Colonic mucosa (tissue), 4 donors: ENCODE measurements at regions not wholly inside any gene's neighbourhood (a gene's known extent, or its start where the extent isn't known, plus 50 kb on each side); places are given as distances from the start of the nearest gene placed in this dataset.

ENCODE experiments used
- DNase-seq: peaks from one replicate; pipeline ENCODE4 v3.0.0-alpha.2; 2020
- H3K27ac ChIP-seq: fragments of 200-600 bp; one replicate; pipeline ENCODE4 v1.8.0; 2021
- H3K27me3 ChIP-seq: fragments of 200-600 bp; one replicate; pipeline ENCODE4 v1.8.0; 2021
- H3K36me3 ChIP-seq: fragments of 200-600 bp; one replicate; pipeline ENCODE4 v1.8.0; 2021
- H3K4me1 ChIP-seq: fragments of 200-600 bp; one replicate; pipeline ENCODE4 v1.8.0; 2021; ENCODE audit warnings: mild to moderate bottlenecking
- H3K4me3 ChIP-seq: fragments of 200-600 bp; one replicate; pipeline ENCODE4 v1.8.0; 2021
- H3K9ac ChIP-seq, 2 donors: one replicate each; pipeline ENCODE4 v1.7.0; 2013; ENCODE audit warnings: control low read depth in 2 of 2, low read depth in 2 of 2, low read length in 2 of 2
- H3K9me3 ChIP-seq: fragments of 200-600 bp; one replicate; pipeline ENCODE4 v1.8.0; 2021
- intact Hi-C: fragments of 100-400 bp; cut with DNase I; formaldehyde crosslinking; loops from one replicate; pipeline ENCODE4 v1.14.1; 2022
- TF ChIP-seq, protein P1 (sequence below): fragments of 200-600 bp; IDR thresholded peaks from one replicate; pipeline ENCODE4 v1.8.0; 2022; ENCODE audit warnings: antibody characterized with exemption, mild to moderate bottlenecking
- donor health status: healthy.
- donor health status: DM: no; HTN: no; CAD: no.
- donor health status: DM: no; HTN: no; CAD: no.

DNA sequence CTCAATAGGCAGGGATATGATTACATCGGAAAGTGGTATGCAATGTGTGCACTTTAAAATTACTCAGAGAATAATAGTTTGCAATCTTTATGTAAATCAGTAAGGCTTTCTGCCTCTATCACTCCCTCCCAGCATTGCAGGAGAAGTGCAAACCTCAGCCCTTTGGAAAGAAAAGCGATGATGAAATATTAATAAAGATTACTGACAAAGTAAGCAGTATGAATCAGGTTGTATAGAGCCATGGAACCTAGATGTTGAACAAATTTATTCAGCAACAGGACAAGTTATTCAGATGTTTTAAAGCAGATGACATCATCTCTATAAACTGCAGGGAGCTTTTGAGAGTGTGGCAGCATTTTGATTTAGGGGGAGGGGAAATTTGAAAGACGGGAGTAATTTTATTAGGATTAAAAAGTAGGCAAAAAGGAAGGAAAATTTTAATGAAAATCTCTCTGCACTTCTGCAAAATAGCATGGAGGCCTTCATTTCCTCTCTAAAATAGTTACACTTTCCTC lies 631.7 kb upstream of the GRIA3 start:
- no peak overlapping the region for H3K9ac ChIP-seq
- no peaks in the 10 kb centered on the region for H3K4me1 ChIP-seq
- no peak overlapping the region for H3K4me3 ChIP-seq
- no peak overlapping the region for H3K27ac ChIP-seq
- no peak for DNase-seq
- H3K36me3 ChIP-seq: no peaks in the 10 kb centered on the region
- no peaks in the 10 kb centered on the region for H3K27me3 ChIP-seq
- TF ChIP-seq, protein P1, sequence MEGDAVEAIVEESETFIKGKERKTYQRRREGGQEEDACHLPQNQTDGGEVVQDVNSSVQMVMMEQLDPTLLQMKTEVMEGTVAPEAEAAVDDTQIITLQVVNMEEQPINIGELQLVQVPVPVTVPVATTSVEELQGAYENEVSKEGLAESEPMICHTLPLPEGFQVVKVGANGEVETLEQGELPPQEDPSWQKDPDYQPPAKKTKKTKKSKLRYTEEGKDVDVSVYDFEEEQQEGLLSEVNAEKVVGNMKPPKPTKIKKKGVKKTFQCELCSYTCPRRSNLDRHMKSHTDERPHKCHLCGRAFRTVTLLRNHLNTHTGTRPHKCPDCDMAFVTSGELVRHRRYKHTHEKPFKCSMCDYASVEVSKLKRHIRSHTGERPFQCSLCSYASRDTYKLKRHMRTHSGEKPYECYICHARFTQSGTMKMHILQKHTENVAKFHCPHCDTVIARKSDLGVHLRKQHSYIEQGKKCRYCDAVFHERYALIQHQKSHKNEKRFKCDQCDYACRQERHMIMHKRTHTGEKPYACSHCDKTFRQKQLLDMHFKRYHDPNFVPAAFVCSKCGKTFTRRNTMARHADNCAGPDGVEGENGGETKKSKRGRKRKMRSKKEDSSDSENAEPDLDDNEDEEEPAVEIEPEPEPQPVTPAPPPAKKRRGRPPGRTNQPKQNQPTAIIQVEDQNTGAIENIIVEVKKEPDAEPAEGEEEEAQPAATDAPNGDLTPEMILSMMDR: no peak
- no peaks in the 10 kb centered on the region for H3K9me3 ChIP-seq
- intact Hi-C loops: no loop called here

DNA sequence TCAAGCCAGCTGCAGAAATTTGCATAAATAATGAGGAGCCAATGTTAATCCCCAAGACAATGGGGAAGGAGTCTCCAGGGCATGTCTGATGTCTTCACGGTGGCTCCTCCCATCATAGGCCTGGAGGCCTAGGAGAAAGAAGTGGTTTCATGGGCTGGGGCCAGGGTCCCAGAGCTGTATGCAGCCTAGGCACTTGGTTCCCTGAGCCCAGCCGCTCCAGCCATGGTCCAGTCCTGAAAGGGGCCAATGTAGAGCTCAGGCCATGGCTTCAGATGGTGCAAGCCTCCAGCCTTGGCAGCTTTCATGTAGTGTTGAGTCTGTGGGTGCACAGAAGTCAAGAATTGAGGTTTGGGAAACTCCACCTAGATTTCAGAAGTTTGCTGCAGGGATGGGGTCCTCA lies 628.2 kb upstream of the GRIA3 start:
- H3K4me3 ChIP-seq: no peak overlapping the region
- H3K27me3 ChIP-seq: no peaks in the 10 kb centered on the region
- no peaks in the 10 kb centered on the region for H3K4me1 ChIP-seq
- H3K27ac ChIP-seq: no peak overlapping the region
- TF ChIP-seq, protein P1: no peak
- no peak for DNase-seq
- intact Hi-C loops: no loop called here
- no peaks in the 10 kb centered on the region for H3K9me3 ChIP-seq
- H3K9ac ChIP-seq: no peak overlapping the region
- H3K36me3 ChIP-seq: no peaks in the 10 kb centered on the region

DNA sequence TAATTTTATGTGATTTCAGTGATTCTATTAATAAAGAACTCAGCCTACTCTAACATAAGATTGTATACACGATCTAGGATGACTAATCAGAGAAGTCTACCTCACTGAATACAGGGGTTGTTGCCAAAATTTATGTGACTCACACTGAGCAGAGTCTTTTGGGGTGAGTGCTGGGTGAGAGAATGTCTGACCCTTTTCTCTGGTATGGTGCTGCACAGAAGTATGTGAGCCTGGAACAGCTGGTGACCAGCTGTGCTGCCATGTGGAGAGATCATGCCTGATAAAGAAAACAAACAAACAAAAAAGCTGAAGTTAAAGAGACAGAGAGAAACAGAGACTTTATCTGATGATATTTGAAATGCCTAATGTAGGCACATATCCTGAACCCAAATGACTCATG lies 618.1 kb upstream of the GRIA3 start:
- no peaks in the 10 kb centered on the region for H3K4me1 ChIP-seq
- H3K27me3 ChIP-seq: no peaks in the 10 kb centered on the region
- no peak overlapping the region for H3K4me3 ChIP-seq
- intact Hi-C loops: no loop called here
- no peak for DNase-seq
- H3K36me3 ChIP-seq: no peaks in the 10 kb centered on the region
- H3K9me3 ChIP-seq: no peaks in the 10 kb centered on the region
- TF ChIP-seq, protein P1: no peak
- H3K9ac ChIP-seq: no peak overlapping the region
- no peak overlapping the region for H3K27ac ChIP-seq

DNA sequence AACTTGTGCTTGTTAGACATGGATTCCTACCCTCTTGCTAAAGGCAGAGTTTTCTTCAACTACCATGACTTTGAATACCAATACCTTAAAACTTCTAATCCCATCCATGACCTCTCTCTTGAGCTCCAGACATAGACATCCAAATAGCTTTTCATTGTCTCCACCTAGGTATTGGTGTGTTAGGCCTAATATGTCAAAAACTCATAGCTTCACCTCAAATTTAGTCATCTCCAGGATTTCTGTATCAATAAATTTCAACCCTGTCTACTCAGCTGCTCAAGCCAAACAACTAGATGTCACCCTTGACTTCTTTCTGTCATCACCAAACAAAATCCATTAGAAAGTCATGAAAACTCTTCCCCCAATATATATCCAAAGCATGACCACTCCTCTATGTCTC lies 617.7 kb upstream of the GRIA3 start:
- TF ChIP-seq, protein P1: no peak
- no peak for DNase-seq
- no peak overlapping the region for H3K4me3 ChIP-seq
- no peak overlapping the region for H3K9ac ChIP-seq
- intact Hi-C loops: no loop called here
- H3K36me3 ChIP-seq: no peaks in the 10 kb centered on the region
- H3K27me3 ChIP-seq: no peaks in the 10 kb centered on the region
- H3K4me1 ChIP-seq: no peaks in the 10 kb centered on the region
- H3K9me3 ChIP-seq: no peaks in the 10 kb centered on the region
- no peak overlapping the region for H3K27ac ChIP-seq

DNA sequence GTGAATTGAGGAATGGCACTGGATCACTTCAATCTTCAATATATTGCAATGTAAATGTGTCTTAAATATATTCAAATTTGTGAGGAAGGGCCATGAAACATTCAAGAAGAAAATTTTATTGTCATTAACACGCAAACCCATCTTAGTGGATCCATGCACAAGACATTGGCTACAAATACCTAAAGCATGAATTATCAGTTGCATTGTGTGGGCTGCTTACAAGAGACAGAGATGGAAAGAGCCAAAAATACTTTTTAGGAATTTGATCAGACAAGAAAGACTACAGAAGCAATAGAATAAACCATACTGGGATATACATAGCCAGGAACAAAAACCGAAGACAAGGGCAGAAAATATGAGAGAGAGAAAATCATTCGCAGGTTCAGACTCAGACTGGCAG lies 616.2 kb upstream of the GRIA3 start:
- TF ChIP-seq, protein P1: no peak
- H3K9me3 ChIP-seq: no peaks in the 10 kb centered on the region

DNA sequence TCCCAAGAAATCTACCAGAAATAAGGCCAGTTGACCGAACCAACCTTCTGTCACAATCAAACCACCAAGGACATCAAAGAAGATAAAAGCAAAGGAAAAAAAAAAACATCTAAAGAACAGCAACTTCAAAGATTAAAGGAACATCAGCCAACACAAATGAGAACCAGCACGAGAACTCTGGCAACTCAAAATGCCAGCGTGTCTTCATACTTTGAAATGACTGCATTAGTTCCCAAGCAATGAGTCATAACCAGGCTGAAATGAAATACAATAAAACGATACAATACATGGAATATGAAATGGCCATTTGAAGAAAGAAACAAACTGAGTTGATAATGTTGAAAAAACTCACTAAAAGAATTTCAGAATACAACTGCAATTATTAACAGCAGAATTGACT lies 611.6 kb upstream of the GRIA3 start:
- no peak for DNase-seq
- H3K36me3 ChIP-seq: no peaks in the 10 kb centered on the region
- no peak overlapping the region for H3K4me3 ChIP-seq
- no peak overlapping the region for H3K27ac ChIP-seq
- H3K4me1 ChIP-seq: no peaks in the 10 kb centered on the region
- no peaks in the 10 kb centered on the region for H3K9me3 ChIP-seq
- H3K27me3 ChIP-seq: no peaks in the 10 kb centered on the region
- no peak overlapping the region for H3K9ac ChIP-seq
- intact Hi-C loops: no loop called here
- TF ChIP-seq, protein P1: no peak

More for the DNA sequence above, 616.2 kb upstream of the GRIA3 start:
- H3K27ac ChIP-seq: no peak overlapping the region
- DNase-seq: no peak
- no peaks in the 10 kb centered on the region for H3K36me3 ChIP-seq
- intact Hi-C loops: no loop called here
- H3K27me3 ChIP-seq: no peaks in the 10 kb centered on the region
- no peak overlapping the region for H3K9ac ChIP-seq
- H3K4me1 ChIP-seq: no peaks in the 10 kb centered on the region
- no peak overlapping the region for H3K4me3 ChIP-seq
